LNCaP clone FGC (cell line): ENCODE measurements at regions not wholly inside any gene's neighbourhood (a gene's known extent, or its start where the extent isn't known, plus 50 kb on each side); places are given as distances from the start of the nearest gene placed in this dataset.
"Not testable (repeated sequence)": the region's sequence is repeated elsewhere in the genome, so short reads cannot be mapped to it uniquely, and the experiment has no call there.

Source experiments
- DNase-seq: peaks from one replicate; pipeline ENCODE4 v3.0.0-alpha.2; 2011; ENCODE audit warnings: low read depth
- H3K4me3 ChIP-seq: 2 replicates; pipeline ENCODE4 v1.5.1; 2011; ENCODE audit warnings: mild to moderate bottlenecking, low read depth, low read length, control low read depth
- CTCF ChIP-seq: IDR thresholded peaks from 2 replicates; pipeline ENCODE4 v1.5.1; 2012; ENCODE audit warnings: mild to moderate bottlenecking; ENCODE audit not compliant: control insufficient read depth, insufficient read depth; ENCODE audit errors: extremely low read depth

- no peak for TF ChIP-seq CTCF
- no peak overlapping the region for H3K4me3 ChIP-seq
- DNase-seq, result no peak
Observed at GRCh38 chr18:11489266-11489899, 120.0 kb upstream of the SLC35G4 start.

GRCh38 chr18:11488175-11488574, 121.2 kb upstream of the SLC35G4 start:
- no peak for TF ChIP-seq CTCF
- no peak overlapping the region for H3K4me3 ChIP-seq
- no peak for DNase-seq

GRCh38 chr18:11487390-11487789, 122.0 kb upstream of the SLC35G4 start:
- TF ChIP-seq CTCF, result no peak
- DNase-seq, result no peak
- H3K4me3 ChIP-seq, result no peak overlapping the region

- TF ChIP-seq CTCF, result no peak
- DNase-seq, result no peak
Observed at GRCh38 chr18:11482271-11482670, 127.1 kb upstream of the SLC35G4 start.

GRCh38 chr18:11480692-11481091, 128.7 kb upstream of the SLC35G4 start:
- DNase-seq, result no peak
- no peak for TF ChIP-seq CTCF
- no peak overlapping the region for H3K4me3 ChIP-seq

More at GRCh38 chr18:11482271-11482670, 127.1 kb upstream of the SLC35G4 start:
- H3K4me3 ChIP-seq, result no peak overlapping the region

GRCh38 chr18:11479031-11479430, 130.4 kb upstream of the SLC35G4 start:
- DNase-seq, H3K4me3 ChIP-seq: not testable (repeated sequence)

GRCh38 chr18:11470941-11471340, 138.5 kb upstream of the SLC35G4 start:
- no peak for DNase-seq
- TF ChIP-seq CTCF, result no peak
- no peak overlapping the region for H3K4me3 ChIP-seq
